ENCODE measurements at regions not wholly inside any gene's neighbourhood (a gene's known extent, or its start where the extent isn't known, plus 50 kb on each side); places are given as distances from the start of the nearest gene placed in this dataset.

DNA sequence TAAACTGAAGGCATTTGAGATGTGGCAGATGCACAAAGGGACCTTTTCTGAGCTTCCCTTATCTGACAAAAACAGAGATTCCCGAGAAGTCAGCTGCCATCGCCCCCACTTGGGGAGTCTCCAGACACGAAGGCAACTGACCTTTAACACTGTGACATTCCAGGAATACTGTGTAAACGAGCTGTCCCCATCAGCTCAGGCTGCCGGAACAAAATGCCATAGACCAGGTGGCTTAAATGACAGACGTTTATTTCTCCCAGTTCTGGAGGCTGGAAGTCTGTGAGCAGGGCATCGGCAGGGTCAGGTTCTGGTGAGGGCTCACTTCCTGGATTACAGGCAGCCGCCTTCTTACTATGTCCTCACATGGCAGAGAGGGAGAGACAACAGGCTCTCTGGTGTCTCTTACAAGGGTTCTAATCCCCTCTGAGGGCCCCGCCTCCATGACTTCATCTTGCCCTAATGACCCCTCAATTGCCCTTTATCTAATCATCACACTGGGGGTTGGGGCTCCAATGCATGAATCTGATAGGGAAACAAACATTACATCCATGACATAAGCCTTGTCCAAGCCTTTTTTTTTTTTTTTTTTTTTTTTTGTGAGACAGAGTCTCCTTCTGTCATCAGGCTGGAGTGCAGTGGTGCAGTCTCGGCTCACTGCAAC lies 178.5 kb upstream of the RPL38 start:
- no peak for DNase-seq

DNA sequence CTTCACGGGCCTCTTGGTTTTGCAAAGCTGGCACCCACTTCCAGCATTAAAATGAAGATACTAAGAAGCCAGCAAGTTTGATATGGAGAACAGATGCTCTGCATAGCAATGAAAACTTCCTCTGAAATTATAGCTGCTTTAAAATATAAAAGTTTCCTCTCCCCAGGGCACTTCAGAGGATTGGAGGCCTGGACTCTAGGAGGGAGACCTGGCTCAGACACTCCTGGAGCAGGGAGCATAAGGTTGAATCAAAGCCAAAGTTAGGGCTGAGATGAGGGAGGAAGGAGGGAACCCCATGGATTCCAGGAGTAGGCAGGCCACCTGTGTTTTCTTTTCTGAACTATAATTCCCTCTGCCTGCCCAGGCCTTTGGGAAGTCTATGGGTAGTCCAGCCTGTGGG lies 176.0 kb upstream of the RPL38 start:
- no peak for DNase-seq

DNA sequence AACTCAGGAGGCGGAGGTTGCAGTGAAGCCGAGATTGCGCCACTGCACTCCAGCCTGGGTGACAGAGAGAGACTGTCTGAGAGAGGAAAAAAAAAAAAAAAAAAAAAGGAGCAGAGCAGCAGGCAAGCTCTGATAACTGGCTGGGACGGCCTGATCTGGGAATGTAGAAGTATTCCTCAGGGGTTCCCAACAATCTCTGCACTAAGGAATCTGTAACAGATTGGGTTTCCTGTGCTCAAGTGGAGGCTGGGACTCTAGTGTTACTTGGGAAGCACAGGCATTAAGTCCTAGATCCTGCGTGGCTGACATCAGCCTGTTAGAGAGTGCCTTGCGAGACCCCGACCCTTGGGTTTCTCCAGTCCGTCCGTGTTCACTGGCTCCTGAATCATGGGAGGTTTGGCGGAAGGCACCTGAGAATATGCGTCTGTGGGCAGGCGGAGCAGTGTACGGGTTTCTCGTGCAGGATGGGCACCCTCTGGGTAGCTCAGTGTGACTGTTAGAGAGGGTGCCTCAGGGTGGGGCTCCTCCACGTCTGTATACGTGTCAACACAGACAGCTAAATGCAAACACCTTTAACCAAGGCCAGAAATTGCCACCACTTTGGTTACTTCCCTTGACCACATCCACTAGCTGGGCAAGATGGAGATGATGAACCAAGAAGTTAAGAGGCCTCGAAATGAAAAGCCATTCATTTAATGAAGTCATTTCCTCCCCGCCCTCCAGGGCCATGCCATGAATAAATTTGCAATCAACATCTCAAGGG lies 174.9 kb upstream of the RPL38 start:
- DNase-seq: no peak

DNA sequence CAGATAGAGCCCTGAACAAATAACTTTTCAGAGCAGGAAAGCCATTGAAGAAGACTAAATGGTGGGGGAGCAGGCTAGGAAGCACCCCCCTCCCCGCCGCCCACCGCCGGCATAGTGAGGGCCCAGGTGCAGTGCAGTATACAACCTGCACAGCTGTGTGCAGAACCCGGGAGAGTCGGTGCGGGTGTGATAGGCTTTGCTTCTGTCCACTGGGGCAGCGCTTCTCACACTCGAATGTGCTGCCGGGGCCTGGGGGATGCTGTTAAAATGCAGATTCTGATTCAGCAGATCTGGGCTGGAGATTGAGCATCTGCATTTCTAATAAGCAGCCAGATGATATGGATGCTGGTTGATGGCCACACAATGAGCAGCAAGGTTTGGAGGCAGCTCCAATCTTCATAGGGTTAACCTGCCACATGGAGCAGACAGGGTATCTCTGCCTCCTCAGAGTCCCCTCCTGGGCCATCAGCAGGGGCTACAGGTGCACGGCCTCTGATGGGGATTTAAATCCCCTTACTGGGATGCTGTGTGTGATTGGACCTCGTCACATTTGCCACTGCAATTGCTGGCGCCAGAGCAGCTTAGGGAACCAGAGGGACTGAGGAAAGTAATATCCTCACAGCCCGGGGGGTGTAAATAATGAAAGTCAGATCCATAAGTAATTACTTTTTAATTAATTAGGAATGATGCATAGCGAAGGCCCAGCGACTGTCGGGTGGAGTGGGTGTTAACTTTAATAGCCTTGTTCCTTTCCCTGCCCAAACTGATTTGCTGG lies 172.0 kb upstream of the RPL38 start:
- no peak for DNase-seq

DNA sequence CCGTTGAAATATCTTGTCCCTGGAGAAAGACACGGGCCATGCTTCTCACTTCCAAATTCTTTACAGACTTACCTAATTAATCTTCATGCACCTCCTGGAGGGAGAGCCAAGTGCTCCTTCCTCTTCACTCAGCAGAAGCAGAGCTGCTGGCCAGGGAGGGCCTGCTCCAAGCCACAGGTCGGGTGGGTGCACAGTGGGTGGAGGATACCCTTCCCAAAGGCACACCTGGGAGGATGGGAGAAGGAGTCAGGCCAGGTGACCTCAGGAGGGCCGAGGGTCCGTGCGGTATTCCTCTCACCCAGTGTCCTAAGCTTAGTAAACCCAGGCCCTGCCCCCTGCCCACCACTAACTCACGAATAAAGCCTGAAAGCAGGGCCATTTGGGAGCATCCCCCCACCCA lies 171.3 kb upstream of the RPL38 start:
- DNase-seq: no peak

DNA sequence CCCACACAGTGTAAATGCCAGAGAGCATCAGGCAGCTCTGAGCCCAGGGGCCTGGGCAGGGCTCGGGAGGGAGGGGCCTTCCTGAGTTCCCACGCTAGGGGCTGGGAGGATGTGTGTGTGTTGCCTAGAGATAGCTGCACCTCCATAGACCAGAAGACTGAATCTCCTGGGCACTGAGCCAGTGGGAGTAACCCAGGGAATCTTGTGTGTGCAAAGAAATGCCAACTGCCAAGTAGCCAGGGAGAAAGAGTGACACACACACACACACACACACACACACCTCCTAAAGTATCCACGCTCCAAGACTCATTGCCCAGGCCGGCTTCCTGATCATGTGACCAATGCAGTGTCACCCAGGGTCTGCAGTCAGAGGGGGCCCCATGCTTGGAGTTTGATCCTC lies 166.2 kb upstream of the RPL38 start:
- no peak for DNase-seq

DNA sequence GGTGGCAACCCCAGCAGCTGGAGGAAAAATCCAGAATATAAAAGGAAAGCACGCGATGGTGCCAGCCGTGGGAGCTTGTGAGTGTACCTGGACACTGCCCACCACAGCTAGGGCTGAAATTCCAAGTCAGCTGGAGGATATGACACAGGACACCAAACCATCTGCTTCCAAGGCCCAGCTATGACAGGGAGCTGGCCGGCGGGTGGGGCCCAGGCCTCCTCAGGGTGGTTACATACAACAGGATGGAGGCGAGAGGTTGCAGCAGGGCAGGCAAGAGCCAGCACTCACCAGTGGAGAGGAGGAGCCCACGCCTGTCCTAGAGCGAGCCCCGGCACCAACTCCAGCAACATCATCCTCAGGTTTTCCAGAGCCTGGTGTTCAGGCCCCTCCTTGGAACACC lies 163.2 kb upstream of the RPL38 start:
- no peak for DNase-seq

DNA sequence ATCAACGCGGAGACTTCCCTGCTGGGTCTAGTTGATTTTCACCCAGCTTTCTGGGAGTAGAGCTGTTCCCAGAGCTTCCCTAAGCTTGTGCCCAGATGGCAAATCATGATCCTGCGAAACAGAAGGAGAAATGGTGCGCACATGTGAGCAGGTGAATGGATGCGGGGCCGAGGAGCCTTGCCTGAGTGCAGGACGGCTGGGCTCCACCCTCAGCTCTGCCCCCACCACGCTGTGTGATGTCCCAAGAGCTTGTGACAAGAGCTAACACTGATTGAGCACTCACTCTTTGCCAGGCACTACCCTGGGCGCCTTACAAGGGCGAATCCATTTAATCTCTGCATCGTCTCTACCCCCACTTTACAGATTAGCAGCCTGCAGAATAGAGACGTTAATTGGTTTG lies 162.7 kb upstream of the RPL38 start:
- no peak for DNase-seq

DNA sequence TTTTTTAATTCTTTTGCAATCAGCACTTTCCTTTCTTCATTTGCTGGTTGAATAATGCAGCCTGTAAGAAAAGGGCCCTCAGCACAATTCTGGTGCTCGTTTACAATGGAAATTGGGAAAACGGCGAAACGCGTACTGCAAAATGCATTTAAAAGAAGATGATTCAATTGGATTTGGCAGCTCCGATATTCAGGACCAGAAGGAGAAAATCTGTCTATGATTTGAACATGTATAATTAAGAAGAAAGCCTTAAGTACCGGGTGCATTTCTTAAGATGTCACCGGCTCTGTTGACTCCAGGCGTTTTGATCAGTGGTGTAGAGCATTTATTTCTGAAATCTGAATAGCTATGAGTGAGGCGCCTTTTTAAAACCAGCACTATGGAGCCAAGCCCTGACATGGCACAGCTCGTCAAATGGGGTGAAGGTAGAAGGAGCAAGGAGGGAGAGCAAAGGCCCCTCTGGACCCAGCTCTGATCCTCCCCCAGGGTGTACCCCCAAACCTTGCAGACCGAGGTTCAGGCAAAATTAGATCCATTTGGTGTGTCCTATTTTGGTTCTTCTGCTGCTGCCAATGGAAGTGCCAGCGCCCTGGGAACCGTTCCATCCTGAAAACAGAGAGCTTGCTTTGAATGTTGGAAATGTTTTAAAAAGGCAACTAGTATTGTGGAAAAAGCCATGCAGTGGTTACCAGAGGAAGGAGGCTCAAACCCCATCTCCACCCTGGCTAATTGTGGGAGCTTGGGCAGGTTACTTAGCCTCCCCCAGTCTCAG lies 161.4 kb upstream of the RPL38 start:
- DNase-seq: no peak

DNA sequence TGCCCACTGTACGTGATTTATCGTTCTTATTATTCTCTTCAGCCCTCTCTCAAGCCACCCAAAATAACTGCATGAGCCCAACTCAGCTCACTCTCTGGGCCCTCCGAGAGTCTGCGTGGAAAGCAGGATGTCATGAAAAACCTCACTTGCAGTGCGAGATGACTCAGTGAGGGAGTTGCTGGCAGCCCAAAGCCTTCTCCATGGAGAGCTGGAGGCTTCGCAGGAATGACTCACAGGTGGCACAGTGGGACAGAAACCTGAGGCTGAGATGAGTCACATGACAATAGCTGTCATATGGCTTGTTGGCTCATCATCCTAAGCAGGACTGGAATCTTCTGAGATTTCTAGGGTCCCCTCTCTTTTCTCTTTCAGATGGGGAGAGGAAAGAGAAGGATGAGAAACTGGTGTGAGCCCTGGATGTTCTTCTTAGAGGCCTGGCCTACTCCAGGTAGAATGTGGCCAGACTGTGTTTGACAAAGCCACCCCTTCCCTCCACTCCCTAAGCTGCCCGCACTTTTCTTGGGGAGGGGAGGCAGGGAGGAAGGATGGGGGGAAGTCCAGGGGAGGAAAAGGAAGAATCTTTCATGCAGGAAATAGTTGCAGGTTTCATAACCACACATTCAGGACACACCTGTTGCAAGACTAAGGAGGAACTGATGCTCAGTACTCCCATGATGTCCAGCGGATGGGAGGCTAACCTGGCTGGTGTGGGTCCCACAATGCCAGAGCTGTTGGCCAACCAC lies 160.6 kb upstream of the RPL38 start:
- DNase-seq: no peak

DNA sequence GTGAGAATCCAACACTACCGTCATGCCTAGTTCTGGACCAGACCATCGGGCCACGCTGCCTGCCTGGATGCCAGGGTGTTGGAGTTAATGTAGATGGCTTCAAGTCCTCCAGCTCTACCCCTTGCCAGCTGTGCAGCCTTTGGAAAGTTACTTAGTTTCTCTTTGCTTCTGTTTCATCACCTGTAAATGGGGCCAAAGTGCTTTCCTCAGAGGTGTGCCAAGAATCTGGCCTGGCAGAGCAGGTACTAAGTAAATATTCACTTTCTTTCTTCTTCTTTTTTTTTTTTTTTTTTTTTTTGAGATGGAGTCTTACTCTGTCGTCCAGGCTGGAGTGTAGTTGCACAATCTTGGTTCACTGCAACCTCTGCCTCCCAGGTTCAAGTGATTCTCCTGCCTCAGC lies 159.5 kb upstream of the RPL38 start:
- DNase-seq: no peak

DNA sequence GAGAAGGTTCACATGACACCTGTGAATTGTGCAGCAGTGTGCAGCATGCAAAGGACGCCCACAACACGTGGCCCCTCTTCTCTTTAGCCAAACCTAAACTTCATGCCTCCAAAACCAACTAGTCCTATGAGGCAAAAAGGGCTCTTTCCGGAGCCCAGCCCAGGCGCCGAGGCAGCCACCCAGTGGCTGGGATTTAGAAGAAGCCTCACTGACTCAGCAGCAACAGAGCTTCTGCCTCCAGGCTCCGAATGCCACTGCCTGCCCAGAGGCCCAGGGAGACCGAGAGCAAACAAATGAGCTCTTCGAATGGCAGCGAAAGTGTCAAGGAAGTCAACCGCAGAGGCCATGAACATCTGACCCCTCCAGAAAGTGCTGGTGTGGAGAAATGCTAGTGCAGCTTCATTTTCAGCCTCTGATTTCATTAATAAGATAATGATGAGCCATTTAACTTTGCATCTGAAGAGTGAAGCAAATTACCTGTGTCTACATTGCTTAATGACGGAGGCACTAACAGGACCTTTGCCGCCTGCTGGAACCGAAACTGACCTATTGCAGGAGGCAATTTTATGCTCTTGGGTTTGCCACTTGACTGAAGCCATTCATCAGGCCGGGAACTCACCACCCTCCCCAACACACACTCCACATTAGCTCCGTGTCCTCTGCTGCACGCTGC lies 157.7 kb upstream of the RPL38 start:
- no peak for DNase-seq

DNA sequence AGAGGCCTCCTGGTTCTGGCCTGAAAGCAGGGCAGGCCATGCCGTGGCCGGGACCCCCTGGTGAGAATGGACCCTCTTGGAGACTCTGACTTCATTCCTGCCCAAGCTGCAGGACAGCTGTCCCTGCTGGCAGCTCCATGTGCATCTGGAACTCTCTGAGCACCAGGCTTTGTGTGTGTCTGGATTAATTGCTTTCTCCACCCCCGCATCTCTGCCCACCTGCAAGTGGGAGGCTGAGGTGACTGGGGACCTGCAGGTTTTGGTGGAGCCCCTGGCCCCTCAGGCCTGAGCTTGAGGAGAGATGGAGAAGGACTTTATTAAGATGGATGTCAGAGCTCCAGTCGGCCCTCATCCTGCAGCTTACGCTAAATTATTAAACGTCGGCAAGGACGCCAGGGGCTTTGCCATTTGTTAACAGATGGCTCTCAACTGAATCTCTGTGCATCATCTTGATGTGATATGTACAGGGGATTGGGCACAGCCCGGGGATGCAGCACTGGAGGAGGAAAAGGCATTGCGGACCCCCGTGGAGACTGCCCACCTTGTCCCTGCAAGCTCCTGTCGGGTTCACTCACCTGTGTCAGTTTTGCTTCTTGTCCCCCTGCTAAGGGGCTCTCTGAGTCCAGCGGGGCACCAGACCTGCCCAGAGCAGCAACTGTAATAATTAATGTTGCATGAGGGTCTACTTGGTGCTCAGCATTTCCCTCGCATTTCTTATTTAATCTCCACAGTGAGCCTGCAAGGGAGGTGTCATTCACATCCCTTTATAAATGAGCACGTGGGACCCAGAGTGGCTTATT lies 154.1 kb upstream of the RPL38 start:
- no peak for DNase-seq

DNA sequence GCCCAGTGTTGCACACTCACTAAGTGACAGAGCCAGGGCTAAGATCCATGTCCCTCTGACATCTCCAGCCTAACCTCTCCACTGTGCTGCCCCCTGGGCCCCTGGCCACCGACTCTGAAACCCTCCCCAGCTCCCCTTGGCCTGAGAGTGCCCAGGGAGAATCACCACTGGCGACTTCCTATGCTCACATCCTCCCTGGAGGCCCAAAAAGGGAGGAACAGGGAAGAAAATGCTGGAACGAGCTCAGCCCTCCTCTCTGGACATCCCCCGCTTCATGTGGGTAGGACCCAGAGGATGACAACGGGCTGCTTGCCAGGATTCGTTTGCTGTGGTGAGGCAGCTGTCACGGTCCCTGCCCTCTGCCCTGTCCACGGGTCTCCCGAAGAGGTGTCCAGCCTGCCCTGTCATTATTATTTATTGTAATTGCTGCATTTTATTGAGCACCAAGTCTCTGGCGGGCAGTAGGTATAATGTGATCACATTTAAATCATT lies 153.5 kb upstream of the RPL38 start:
- no peak for DNase-seq

DNA sequence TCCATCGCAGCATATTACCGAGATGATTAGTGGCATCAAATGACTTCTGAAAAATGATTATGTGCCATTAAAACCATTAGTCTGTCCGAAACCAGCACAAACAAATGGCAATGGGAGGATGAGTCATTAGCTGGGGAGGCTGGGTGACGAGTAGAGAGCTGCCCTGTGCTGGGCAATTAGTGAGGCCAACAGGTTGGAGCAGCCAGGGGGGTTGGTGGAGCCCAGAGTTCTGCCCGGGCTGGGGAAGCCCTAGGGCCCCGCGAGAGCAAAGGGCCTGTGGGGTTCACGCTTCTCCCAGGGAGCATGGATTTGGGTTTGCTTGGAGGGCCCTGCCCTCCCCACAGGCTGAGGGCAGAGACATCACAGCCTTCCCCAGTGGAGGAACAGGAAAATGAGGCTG lies 152.1 kb upstream of the RPL38 start:
- DNase-seq: no peak

DNA sequence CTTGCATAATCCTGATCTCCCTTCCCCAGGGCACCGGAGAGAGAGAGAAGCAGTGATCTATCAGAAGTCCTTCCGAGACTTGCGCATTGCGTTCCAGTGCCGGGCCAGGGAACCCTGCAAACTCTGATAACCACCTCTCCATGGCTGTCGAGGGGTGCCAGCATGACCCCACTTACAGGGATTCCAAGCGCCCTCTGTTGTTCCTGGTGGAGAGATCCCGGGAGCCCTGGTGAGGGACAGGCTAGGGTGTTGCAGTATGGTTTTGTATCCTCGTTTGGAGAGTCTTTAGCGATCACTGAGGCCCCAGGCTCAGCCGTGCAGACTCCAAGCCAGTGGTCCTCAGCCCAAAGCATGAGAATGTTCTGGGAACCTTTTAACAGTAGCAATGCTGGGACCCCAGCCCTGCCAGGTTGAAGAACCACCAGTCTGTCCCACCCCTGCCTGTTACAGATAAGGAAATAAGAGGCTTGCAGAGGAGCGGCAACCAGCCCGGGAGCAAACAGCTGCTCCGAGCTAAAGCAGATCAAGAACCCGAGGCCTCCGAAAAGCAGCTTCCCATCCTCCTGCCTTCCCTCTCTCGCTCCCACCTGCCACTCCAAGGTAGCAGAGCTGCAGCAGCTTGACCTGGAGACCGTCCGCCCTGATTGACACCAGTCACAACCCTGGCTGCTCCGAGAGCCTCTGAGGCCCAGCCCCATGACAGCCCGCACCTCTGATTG lies 150.3 kb upstream of the RPL38 start:
- no peak for DNase-seq

DNA sequence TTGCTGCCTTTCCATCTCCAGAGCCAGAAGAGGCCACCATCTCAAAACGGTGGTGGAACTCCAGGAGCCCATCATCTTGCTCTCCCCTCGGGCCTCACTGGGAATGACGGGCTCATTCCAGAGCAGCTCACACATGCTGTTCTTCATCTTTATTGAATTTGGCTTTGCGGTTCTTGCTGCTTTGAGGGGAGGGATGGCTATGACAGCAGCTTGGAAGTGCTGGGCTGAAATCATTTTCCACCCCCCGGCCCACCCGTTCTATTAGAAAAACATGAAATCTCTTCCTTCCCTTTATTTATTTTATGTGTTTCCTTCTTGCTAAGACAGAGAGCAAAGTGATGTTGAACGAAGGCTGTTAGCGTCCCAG lies 149.8 kb upstream of the RPL38 start:
- no peak for DNase-seq

DNA sequence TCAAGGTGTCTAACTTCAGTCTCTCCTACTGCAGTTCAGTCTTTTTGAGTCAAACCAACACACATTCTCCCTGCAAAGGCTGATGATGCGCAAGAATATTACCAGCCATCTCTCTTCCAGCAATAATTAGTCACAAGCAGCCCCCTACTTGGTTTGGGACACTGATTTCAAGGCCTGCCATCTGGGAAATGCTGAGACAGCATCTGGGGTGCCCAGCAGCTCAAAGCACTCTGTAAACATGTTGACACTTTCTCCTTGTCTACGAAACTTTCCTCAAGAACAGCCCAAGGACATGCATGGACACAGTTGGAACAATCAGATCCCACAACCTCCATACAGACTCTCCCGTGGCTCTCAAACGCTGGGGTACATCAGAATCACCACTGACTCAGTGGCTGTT lies 149.2 kb upstream of the RPL38 start:
- no peak for DNase-seq

DNA sequence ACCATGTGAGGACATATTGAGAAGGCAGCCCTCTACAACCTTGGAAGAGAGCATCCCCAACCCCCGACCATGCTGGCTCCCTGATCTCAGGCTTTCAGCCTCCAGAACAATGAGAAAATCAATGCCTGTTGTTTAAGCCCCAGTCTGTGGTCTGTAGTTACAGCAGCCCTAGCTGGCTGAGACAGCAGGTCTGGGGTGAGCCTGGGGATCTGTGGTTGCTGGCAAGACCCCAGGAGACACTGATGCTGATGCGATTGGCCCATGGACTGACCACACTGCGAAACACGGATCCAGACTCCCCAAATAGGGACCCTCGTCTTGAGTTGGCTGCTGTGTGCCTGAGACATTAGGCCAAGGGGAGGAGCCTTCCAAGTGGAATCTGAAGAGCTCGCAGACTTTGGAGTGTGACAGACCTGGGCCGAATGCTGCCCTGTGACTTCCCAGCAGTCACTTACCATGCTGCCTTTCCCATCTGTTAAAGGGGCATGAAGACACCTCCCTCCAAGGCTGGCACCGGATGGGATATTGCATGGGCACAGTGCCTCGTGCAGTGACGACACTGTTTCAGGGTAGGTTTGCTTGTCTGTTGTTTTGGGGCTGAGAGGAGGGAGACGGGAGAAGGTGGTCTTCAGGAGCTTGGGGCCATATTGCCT lies 147.8 kb upstream of the RPL38 start:
- no peak for DNase-seq

Data from CD4-positive, alpha-beta T cell treated with Interleukin-4 for 4 hours (primary cell).